HG02588 (cell line): ENCODE measurements at regions not wholly inside any gene's neighbourhood (a gene's known extent, or its start where the extent isn't known, plus 50 kb on each side); places are given as distances from the start of the nearest gene placed in this dataset.

Experiments used
- ATAC-seq: cut with Tn5 transposase; IDR thresholded peaks from one replicate; pipeline ENCODE4 v1.9.1; 2021; ENCODE audit warnings: mild to moderate bottlenecking, moderate library complexity; ENCODE audit not compliant: unreplicated experiment

DNA sequence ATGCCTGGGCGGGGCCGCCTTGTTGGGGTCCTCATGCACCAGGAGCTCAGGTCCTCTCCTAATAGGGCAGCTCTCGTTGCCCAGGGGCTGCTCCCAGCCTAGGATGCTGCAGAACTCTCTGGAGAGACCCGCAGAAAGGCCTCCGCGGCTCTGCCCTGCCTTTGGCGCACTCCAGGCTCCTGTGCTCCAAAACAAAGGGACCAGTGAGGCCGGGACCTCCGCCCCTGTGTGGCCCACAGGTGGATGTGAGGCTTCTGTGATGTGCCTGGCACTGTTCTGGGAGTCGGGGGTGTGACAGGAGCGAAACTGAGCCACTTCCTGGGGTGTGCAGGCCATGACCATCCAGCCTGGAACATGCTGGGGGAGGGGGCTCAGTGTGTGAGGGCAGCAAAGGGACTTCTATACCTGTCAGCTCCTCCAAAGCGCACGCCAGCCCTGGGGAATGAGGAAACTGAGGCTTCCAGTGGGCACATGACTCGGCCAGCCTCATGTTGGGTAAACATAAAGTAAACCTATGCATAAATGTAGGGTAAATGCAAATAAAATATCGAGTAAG is 153.2 kb downstream of the IRF8 start:
- ATAC-seq, result no peak

DNA sequence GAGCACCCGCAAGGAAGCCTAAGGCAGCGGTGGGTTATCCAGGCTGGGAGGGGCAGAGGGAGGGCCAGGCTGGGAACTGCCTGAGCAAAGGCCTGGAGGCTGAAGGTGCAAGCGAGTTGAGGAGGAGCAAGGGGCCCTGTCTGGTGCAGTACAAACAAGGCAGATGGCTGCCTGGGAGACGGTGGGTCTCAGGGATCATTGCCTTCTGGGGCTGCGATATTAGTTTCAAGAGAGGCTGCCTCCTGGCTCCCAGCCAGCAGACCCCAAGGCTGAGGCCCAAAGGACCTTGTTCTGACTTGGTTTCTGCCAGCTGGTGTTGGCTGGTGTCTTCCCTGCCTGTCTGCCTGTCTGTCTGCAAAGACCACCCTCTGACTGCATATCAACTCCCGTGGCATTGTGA is 154.0 kb downstream of the IRF8 start:
- ATAC-seq, result no peak

DNA sequence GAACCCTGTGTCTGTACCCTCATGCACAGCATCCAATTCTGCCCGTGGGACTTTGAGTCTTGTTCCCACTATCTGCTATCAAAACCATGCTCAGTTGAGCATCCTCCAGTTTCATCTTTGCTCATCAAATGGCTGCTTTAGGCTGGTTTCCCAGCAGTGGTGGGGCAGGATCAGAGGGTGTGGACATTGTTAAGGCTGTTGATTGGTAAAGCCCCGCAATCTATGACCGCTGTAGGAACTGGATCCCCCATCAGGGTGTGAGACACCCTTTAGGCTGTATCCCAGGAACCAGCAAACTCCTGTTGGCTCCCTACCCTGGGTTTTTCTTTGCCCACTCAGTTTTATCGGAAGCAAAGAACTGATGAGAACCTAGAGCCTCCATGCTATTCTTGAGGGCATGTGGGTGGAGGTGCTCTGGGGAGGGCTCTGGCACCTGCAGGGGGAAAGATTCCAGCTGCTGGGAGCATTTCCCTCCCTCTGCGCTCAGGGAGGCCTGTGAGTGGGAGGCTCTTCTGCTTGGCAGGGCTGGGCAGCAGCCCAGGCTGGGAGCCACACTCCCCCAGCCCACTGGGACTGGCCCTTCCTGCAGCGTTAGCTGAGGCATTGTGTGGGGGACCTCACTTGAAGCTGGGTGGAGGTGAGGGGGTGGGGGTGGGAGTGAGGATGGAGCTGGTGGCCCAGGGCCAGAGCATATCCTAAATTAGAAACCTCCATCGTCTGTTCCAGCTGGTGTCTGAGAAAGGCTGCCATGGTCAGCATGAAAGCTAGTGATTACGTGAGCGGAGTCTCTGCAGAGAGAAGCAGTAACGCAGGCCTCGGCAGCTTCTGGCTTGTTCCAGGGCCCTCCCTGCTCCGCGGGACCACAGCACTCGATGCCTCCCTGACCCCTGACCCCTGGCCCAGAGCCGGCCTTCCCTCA is 160.6 kb downstream of the IRF8 start:
- no peak for ATAC-seq

DNA sequence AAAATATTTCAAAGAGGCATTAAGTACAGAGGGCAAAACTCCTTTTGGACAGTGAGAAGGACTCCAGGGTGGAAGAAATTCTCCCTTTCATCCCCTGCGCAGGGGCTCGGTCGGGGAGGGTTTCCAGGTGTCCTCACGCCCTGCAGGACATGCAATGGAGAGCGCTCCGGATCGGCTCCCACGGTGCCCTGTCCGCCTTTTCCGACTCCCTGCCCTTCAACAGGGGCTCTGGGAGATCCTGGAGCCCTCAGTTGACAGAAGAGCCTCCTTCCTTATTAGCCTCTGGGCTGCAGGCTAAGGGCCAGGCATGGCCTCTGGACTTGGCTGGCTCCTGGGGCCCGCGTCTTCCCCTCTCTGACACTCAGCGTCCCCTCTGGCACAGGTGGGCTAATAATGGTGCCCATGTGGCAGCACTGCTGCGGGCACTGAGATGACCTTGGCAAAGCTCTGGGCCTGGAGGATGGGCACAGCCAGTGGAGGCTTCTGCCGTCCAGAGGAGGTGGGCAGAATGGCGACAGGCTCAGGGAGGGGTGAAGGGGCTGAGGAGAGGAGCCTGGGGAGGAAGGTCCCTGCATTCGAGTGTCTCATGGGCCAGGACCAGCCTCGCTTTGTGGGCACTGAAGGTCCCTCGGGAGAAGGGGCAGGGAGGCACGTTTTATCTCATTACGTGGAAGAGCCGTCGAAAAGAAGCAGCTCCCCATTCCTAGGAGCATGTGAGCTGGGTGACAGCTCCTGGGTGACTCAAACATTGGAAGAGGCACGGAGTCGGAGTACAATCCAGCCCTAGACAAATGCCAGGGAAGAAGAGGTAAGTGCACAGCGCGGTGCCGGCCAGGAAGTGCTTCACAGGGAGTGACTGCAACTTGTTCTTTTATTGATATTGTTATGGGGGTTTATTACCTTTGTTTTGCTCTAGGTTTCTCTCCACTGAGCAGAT is 161.7 kb downstream of the IRF8 start:
- no peak for ATAC-seq

GRCh38 chr16:86061318-86061695 is 162.3 kb downstream of the IRF8 start:
- no peak for ATAC-seq

DNA sequence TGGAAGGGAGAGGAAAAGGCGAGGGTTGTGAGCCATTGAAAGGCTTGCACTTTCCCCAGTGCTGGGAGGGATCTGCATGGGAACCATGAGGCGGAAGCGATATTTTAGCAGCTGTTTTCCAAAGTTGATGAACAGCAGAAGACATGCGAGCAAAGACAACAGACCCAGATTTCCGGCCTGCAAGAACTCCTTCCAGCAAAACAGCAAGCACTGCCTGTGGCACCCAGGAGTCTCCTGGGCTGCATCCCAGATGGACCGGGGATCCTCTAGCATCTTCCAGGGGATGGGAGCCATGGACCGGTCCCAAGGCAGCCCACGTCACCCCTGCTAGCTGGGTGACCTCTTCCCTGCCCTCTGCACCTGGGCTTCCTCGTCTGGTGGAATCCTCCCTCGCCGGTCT is 162.8 kb downstream of the IRF8 start:
- ATAC-seq, result no peak

DNA sequence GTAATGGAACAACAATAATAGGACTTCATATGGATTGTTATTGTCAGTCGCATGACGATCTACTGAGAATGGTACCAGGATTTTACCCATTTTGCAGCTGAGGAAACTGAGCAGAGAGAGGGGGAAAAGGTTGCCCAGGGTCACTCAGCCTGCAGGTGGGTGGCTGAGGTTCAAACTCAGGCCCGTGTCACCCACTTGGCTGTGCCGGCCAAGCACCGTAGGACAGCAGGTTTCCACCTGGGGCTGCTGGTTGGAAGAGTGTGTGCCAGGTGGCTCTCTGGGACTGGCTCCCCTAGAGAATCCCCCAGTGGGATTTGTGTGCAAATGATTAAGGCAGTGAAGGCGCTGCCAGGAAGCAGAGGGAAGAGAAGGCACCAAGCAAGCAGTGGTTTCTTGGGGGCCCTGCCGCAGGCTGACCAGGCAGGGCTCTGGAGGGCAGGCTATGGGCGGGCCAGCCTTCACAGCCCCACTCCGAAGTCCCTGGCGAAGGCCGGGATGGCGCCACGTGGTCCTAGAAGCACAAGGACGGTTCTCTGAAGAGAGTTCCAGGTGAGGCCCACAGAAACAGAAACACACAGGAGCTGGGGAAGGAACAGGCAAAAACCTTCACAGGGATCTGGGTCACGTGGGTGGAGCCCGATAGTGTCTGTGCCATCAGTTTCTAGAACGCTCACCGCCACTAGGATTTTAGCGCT is 163.5 kb downstream of the IRF8 start:
- no peak for ATAC-seq

DNA sequence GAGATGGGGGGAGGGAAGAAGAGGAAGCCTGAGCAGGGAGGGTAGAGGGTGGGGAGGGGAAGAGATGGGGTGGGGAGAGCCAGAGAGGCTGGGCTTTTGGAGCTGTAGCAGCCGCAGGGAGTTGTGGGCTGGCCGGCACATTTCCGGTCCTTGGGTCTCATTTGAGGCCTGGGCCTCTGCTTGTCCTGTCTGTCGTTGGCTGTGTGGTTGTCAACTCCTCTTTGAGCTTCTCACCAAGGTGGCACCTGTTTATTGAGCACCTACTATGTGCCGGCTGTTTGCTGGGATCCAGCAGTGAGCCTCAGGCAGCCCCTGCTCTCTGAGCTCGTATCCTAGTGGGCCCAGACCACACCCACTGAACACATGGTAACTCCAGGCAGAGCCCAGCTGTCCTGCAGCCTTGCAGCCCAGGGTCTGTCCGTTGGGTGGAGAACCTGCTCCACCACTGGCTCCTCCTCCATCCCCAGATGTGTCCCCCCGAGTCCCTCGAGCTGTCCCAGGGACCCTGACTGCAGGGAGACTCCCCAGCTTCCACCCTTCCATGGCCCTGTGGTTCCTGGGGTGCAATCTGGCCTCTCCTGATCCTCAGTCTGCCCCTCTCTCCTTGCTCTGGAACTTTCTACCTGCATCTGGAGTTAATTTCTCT is 164.9 kb downstream of the IRF8 start:
- ATAC-seq, result no peak

- no peak for ATAC-seq
Observed at GRCh38 chr16:86064431-86065250, 165.7 kb downstream of the IRF8 start.

DNA sequence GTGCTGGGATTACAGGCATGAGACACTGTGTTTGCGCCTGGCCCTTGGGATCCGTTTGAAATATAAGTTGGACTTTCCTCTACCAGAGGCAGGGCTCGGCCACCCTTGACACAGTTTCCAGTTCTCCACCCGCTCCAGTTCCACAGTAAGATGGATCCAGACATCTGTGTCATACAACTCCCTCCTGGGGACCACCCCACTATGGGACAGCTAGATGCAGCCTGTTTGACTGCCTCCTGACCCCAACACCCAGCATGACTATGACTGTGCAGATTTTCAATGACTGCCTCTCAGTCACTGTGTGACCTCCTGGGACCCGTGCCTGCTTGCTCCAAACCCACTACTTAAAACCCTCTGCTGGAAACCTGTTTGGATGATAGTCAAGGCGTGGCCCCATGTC is 166.7 kb downstream of the IRF8 start:
- no peak for ATAC-seq

GRCh38 chr16:86066811-86067210 is 167.8 kb downstream of the IRF8 start:
- no peak for ATAC-seq

- no peak for ATAC-seq
Observed at GRCh38 chr16:86067516-86067915, 168.6 kb downstream of the IRF8 start.

- no peak for ATAC-seq
Observed at GRCh38 chr16:86067936-86068335, 169.0 kb downstream of the IRF8 start.

- ATAC-seq, result no peak
Observed at GRCh38 chr16:86068722-86069121, 169.8 kb downstream of the IRF8 start.

DNA sequence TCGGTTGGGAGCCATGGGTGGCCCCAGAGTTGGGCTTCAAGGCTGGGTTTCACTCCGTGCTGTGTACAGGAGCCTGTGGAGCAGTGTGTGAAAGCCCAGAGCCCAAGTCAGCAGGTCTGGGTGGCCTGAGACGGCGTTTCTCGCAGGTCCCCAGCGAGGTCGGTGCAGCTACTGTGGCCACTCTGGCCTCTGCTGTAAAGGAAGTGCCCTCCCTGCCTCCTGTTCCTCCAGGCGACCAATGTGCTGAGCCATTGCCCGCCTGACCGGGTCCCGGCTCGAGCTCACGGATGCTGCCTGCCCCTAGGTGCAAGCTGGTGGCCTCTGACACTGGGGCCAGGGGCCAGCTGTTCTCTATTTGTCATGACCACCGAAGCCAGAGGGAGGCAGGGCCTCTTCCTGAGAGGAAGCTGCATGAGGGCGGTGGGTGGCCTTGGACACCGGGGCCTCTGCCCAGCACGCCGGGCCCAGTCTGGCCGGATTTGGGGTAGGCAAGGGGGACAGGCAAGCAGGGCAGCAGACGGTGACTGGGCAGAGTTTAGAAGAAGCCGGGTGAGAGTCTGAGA is 170.9 kb downstream of the IRF8 start:
- no peak for ATAC-seq

- ATAC-seq, result no peak
Observed at GRCh38 chr16:86070484-86070883, 171.5 kb downstream of the IRF8 start.

- no peak for ATAC-seq
Observed at GRCh38 chr16:86070971-86071370, 172.0 kb downstream of the IRF8 start.

GRCh38 chr16:86071611-86072240 is 172.8 kb downstream of the IRF8 start:
- ATAC-seq, result no peak
